MCF 10A (cell line): ENCODE measurements at regions not wholly inside any gene's neighbourhood (a gene's known extent, or its start where the extent isn't known, plus 50 kb on each side); places are given as distances from the start of the nearest gene placed in this dataset.
"Not testable (repeated sequence)": the region's sequence is repeated elsewhere in the genome, so short reads cannot be mapped to it uniquely, and the experiment has no call there.

Source experiments
- BruUV-seq: library from RNA; stranded (reverse); fragments of 400-500 nt; replicated peaks from 2 replicates; lab custom pipeline; 2021; lab: Mats Ljungman, UMichigan
- CTCF ChIA-PET: fragments of 300-600 bp; sonication (Branson Sonifier 250); formaldehyde crosslinking; extraction: SDS; loops from one replicate; lab custom pipeline; 2021; ENCODE audit warnings: antibody characterized with exemption, inconsistent platforms; lab: Yijun Ruan, JAX
- POLR2A ChIA-PET: fragments of 300-600, 350-650 bp; sonication (Branson Sonifier 250); formaldehyde crosslinking; extraction: SDS; loops from one replicate; lab custom pipeline; 2020; ENCODE audit warnings: antibody characterized with exemption, inconsistent platforms; lab: Yijun Ruan, JAX
- DNase-seq: peaks from one replicate; pipeline ENCODE4 v3.0.0-alpha.2; 2018; ENCODE audit not compliant: unreplicated experiment
- H3K27ac Mint-ChIP-seq: one replicate; pipeline ENCODE4 v1.8.0; 2022; ENCODE audit warnings: mild to moderate bottlenecking, low read depth, mixed read lengths; ENCODE audit not compliant: unreplicated experiment
- H3K27me3 Mint-ChIP-seq: one replicate; pipeline ENCODE4 v1.8.0; 2022; ENCODE audit warnings: mixed read lengths; ENCODE audit not compliant: insufficient read depth, unreplicated experiment
- H3K36me3 Mint-ChIP-seq: one replicate; pipeline ENCODE4 v1.8.0; 2022; ENCODE audit warnings: mild to moderate bottlenecking, moderate library complexity, mixed read lengths; ENCODE audit not compliant: insufficient read depth, unreplicated experiment
- H3K4me1 Mint-ChIP-seq: one replicate; pipeline ENCODE4 v1.8.0; 2022; ENCODE audit warnings: mixed read lengths; ENCODE audit not compliant: insufficient read depth, unreplicated experiment
- H3K4me3 Mint-ChIP-seq: one replicate; pipeline ENCODE4 v1.8.0; 2022; ENCODE audit warnings: mild to moderate bottlenecking, moderate library complexity, mixed read lengths; ENCODE audit not compliant: unreplicated experiment
- H3K9me3 Mint-ChIP-seq: one replicate; pipeline ENCODE4 v1.8.0; 2022; ENCODE audit warnings: mixed read lengths; ENCODE audit not compliant: unreplicated experiment
- intact Hi-C: fragments of 100-400 bp; cut with micrococcal nuclease; formaldehyde crosslinking; loops from 2 replicates; pipeline ENCODE4 v1.14.1; 2022
- TF ChIP-seq, protein P1 (sequence below): fragments of 200-600 bp; IDR thresholded peaks from one replicate; pipeline ENCODE4 v1.8.0; 2022; ENCODE audit warnings: antibody characterized with exemption, mild to moderate bottlenecking; ENCODE audit not compliant: unreplicated experiment

DNA sequence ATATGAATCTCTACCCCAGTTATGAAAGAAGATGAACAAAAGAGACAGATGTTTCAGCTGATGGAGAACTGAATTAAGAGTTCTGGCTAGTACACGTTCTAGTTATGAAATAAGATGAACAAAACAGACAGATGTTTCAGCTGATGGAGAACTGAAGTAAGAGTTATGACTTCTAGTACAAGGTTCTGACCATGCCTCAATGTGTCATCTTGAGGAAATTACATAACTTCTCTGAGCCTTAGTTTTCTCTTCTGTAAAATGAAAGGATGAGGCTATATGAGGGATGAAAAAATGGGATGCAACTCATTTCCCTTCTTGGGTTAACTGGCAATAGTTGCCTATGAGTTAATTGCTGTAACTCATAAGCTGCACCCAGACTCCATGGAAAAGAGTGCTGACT is 92.9 kb upstream of the WDR75 start:
- BruUV-seq = no TSS peak
- no peaks in the 10 kb centered on the region for H3K9me3 Mint-ChIP-seq
- TF ChIP-seq, protein P1, sequence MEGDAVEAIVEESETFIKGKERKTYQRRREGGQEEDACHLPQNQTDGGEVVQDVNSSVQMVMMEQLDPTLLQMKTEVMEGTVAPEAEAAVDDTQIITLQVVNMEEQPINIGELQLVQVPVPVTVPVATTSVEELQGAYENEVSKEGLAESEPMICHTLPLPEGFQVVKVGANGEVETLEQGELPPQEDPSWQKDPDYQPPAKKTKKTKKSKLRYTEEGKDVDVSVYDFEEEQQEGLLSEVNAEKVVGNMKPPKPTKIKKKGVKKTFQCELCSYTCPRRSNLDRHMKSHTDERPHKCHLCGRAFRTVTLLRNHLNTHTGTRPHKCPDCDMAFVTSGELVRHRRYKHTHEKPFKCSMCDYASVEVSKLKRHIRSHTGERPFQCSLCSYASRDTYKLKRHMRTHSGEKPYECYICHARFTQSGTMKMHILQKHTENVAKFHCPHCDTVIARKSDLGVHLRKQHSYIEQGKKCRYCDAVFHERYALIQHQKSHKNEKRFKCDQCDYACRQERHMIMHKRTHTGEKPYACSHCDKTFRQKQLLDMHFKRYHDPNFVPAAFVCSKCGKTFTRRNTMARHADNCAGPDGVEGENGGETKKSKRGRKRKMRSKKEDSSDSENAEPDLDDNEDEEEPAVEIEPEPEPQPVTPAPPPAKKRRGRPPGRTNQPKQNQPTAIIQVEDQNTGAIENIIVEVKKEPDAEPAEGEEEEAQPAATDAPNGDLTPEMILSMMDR = no peak
- ChIA-PET POLR2A (interaction anchor here (0.5 to 1.1 kb wide), 5 partner anchors 36 to 92 kb away, joined by 3 to 5 read pairs (median 4); no protein-coding TSS in a partner anchor), CTCF (interaction anchor here (0.5 to 1.4 kb wide), 8 partner anchors 9 to 1142 kb away, joined by 3 to 6 read pairs (median 4); no protein-coding TSS in a partner anchor)
- peak overlapping the region; percentile 55 for H3K27ac Mint-ChIP-seq
- H3K36me3 Mint-ChIP-seq = no peaks in the 10 kb centered on the region
- peak; percentile 36 for DNase-seq
- peaks cover 17% of the 10 kb centered on the region for H3K4me1 Mint-ChIP-seq
- no peaks in the 10 kb centered on the region for H3K27me3 Mint-ChIP-seq
- H3K4me3 Mint-ChIP-seq = no peak overlapping the region
- intact Hi-C loops = loop anchor here (5.0 to 10.0 kb wide), 3 partner anchors 61 to 824 kb away; no protein-coding TSS in a partner anchor

DNA sequence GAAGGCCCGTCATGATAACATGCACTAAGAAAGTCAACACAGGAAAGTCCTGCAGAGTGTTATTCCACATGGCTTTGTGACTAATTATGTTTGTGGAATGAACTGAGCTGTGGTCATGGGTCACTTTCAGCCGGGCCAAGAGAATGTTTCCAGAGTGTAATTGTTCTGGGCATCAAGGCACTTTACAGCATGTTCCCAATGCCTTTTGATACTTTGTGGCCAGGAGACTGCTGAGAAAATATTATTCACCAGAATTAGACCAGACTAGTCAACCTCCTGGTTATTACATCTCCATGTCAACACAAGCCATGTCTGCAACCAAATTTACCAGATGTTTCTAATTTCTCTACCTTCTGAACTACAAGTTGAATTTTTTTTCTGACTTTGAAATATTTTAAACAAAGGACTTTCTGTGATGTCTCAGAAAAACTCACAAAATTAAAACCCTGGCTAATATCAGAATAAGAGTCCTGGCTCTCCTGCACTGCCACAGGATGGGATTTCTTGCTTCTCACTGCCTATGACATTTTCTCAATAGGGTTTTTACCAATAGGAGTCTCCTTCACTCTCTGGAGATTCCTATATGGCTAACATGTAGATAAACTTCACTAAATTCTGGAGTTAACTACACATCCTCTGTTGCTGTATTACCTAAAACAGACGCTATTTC is 90.6 kb upstream of the WDR75 start:
- intact Hi-C loops = no loop called here
- Mint-ChIP-seq H3K4me1 (peaks cover 17% of the 10 kb centered on the region), H3K36me3 (no peaks in the 10 kb centered on the region), H3K27ac (peak overlapping the region; percentile 49), H3K9me3 (no peaks in the 10 kb centered on the region), H3K27me3 (no peaks in the 10 kb centered on the region), H3K4me3 (no peak overlapping the region)
- TF ChIP-seq, protein P1 = no peak
- CTCF ChIA-PET = no interaction called here
- BruUV-seq = no TSS peak
- peak; percentile 34 for DNase-seq
- POLR2A ChIA-PET = no interaction called here

DNA sequence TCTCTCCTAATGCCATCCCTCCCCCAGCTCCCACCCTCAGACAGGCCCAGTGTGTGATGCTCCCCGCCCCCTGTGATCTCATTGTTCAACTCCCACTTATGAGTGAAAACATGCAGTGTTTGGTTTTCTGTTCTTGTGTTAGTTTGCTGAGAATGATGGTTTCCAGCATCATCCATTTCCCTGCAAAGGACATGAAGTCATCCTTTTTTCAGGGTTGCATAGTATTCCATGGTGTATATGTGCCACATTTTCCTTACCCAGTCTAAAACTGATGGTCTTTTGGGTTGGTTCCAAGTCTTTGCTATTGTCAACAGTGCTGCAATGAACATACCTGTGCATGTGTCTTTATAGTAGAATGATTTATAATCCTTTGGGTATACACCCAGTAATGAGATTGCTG is 89.3 kb upstream of the WDR75 start:
- H3K27me3 Mint-ChIP-seq, BruUV-seq, H3K4me1 Mint-ChIP-seq, H3K9me3 Mint-ChIP-seq, intact Hi-C loops, POLR2A ChIA-PET, H3K27ac Mint-ChIP-seq, DNase-seq, CTCF ChIA-PET, H3K36me3 Mint-ChIP-seq, H3K4me3 Mint-ChIP-seq: not testable (repeated sequence)

DNA sequence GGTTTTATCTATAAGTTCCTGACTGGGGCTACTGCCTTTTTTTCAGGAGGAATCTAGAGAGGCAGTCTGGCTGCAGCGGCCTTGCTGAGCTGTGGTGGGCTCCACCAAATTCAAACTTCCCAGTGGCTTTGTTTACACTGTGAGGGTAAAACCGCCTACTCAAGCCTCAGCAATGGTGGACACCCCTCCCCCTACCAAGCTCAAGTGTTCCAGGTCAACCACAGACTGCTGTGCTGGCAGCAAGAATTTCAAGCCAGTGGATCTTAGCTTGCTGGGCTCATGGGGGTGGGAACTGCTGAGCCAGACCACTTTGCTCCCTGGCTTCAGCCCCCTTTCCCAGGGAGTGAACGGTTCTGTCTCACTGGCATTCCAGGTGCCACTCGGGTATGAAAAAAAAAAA is 83.9 kb upstream of the WDR75 start:
- intact Hi-C loops, H3K27ac Mint-ChIP-seq: not testable (repeated sequence)

DNA sequence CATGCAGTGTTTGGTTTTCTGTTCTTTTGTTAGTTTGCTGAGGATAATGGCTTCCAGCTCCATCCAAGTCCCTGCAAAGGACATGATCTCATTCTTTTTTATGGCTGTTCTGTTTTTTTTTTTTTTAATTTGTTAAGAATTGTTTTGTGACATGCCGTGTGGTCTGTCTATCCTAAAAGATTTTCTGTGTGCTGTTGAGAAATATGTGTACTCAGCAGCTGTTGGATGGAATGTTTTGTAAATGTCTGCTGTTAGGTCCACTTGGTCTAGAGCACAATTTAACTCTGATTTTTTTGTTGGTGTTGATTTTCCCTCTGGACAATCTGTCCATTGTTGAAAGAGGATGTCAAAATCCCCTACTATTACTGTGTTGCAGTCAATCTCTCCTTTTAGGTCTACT is 80.4 kb upstream of the WDR75 start:
- H3K9me3 Mint-ChIP-seq = peaks cover 9% of the 10 kb centered on the region
- POLR2A ChIA-PET = no interaction called here

More for the DNA sequence above, 83.9 kb upstream of the WDR75 start:
- H3K36me3 Mint-ChIP-seq, BruUV-seq, H3K4me3 Mint-ChIP-seq, DNase-seq, H3K27me3 Mint-ChIP-seq, POLR2A ChIA-PET, H3K4me1 Mint-ChIP-seq, H3K9me3 Mint-ChIP-seq: not testable (repeated sequence)
- CTCF ChIA-PET = interaction anchor here (1.6 kb wide), 1 partner anchor 9 kb away, joined by 4 read pairs; no protein-coding TSS in a partner anchor

More for the DNA sequence above, 80.4 kb upstream of the WDR75 start:
- intact Hi-C loops = no loop called here
- H3K27ac Mint-ChIP-seq = no peak overlapping the region
- TF ChIP-seq, protein P1 = no peak
- H3K4me1 Mint-ChIP-seq = peaks cover 11% of the 10 kb centered on the region
- no peak overlapping the region for H3K4me3 Mint-ChIP-seq
- CTCF ChIA-PET = no interaction called here
- no peak for DNase-seq
- H3K36me3 Mint-ChIP-seq = peaks cover 6% of the 10 kb centered on the region
- no peaks in the 10 kb centered on the region for H3K27me3 Mint-ChIP-seq
- BruUV-seq = no TSS peak
